ENCODE measurements at regions not wholly inside any gene's neighbourhood (a gene's known extent, or its start where the extent isn't known, plus 50 kb on each side); places are given as distances from the start of the nearest gene placed in this dataset.

DNA sequence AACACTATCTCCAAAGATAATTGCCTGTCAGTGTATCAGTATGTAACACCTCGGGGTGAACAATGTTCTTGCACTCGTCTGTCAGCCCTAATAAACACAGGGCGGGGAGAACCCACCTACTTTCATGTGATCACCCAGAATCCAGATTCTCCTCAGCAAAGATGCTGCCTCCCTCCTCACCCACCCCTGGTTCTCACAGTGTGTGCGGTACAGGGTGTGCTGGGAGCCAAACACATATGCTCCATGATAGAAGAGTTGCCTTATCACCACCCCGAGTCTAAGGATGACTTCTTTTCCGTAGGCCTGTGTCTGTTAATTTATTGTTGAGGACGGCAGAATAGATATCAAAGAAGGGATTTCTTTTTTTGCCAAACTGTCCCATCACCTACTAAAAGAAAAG is 206.1 kb downstream of the TLE3 start:
- no peak overlapping the region for H3K4me3 ChIP-seq
- H3K27me3 ChIP-seq: no peaks in the 10 kb centered on the region
- H3K27ac ChIP-seq: no peak overlapping the region
- intact Hi-C loops (cut with DNase I): no loop called here
- no peaks in the 10 kb centered on the region for H3K4me1 ChIP-seq
- no peaks in the 10 kb centered on the region for H3K36me3 ChIP-seq
- no peak for TF ChIP-seq POLR2A (IDR thresholded peaks at IDR 0.05)
- no peak for TF ChIP-seq POLR2AphosphoS5 (IDR thresholded peaks at IDR 0.05; ENCODE audit: insufficient read depth in 1 of 2, low read depth in 1 of 2)
- TF ChIP-seq, protein P1, sequence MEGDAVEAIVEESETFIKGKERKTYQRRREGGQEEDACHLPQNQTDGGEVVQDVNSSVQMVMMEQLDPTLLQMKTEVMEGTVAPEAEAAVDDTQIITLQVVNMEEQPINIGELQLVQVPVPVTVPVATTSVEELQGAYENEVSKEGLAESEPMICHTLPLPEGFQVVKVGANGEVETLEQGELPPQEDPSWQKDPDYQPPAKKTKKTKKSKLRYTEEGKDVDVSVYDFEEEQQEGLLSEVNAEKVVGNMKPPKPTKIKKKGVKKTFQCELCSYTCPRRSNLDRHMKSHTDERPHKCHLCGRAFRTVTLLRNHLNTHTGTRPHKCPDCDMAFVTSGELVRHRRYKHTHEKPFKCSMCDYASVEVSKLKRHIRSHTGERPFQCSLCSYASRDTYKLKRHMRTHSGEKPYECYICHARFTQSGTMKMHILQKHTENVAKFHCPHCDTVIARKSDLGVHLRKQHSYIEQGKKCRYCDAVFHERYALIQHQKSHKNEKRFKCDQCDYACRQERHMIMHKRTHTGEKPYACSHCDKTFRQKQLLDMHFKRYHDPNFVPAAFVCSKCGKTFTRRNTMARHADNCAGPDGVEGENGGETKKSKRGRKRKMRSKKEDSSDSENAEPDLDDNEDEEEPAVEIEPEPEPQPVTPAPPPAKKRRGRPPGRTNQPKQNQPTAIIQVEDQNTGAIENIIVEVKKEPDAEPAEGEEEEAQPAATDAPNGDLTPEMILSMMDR (IDR thresholded peaks at IDR 0.05): no peak
- no peaks in the 10 kb centered on the region for H3K9me3 ChIP-seq
- no peak for DNase-seq (ENCODE audit: extremely low spot score in 2 of 2)

DNA sequence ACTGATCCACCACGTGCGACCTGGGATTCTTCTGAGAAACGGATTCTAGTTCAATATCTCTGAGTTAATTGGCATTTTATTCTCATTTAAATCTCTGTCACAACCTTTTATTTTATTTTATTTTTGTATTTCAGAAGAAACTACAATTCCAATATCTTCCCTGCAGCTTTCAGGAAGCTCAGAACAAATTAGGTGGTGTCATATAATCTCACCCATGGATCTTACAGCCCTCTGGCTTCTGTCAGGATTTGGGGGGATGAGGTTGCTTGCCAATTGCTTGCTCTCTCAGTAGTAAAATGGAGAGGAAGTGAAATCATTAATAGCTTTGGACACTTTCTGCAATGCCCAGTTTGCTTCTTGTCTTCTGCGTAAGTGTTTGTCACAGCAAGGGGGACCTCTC is 205.4 kb downstream of the TLE3 start:
- Histone ChIP-seq H3K27ac (no peak overlapping the region), H3K36me3 (no peaks in the 10 kb centered on the region), H3K27me3 (no peaks in the 10 kb centered on the region)

DNA sequence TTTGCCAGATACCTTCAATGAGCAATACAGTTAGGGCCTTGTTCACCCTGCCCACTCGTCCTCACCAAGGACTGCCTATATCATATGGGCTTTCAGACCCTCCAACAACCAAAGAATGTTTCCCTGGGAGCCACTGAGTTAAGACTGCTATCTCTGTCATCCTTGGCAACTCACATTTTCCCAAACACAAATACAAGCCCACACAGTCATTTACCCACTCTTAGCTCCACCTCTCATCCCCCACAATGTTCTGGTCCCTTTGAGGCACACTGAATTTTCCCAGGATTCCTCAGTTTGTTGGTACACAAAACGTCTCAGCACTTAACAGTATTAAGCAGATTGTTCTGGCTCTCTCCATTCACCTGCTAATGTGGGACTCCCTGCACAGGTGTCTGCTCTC is 204.6 kb downstream of the TLE3 start:
- H3K4me1 ChIP-seq: no peaks in the 10 kb centered on the region
- H3K9me3 ChIP-seq: no peaks in the 10 kb centered on the region
- H3K27ac ChIP-seq: no peak overlapping the region
- no peak overlapping the region for H3K4me3 ChIP-seq
- H3K27me3 ChIP-seq: no peaks in the 10 kb centered on the region
- no peak for TF ChIP-seq POLR2AphosphoS5 (IDR thresholded peaks at IDR 0.05; ENCODE audit: insufficient read depth in 1 of 2, low read depth in 1 of 2)
- no peak for TF ChIP-seq POLR2A (IDR thresholded peaks at IDR 0.05)
- TF ChIP-seq, protein P1 (IDR thresholded peaks at IDR 0.05): no peak
- no peak for DNase-seq (ENCODE audit: extremely low spot score in 2 of 2)
- intact Hi-C loops (cut with DNase I): no loop called here
- H3K36me3 ChIP-seq: no peaks in the 10 kb centered on the region

More for the DNA sequence above, 205.4 kb downstream of the TLE3 start:
- intact Hi-C loops (cut with DNase I): no loop called here
- no peak for TF ChIP-seq POLR2AphosphoS5 (IDR thresholded peaks at IDR 0.05; ENCODE audit: insufficient read depth in 1 of 2, low read depth in 1 of 2)
- TF ChIP-seq, protein P1 (IDR thresholded peaks at IDR 0.05): no peak
- no peak for TF ChIP-seq POLR2A (IDR thresholded peaks at IDR 0.05)
- no peaks in the 10 kb centered on the region for H3K4me1 ChIP-seq
- H3K4me3 ChIP-seq: no peak overlapping the region
- no peaks in the 10 kb centered on the region for H3K9me3 ChIP-seq
- no peak for DNase-seq (ENCODE audit: extremely low spot score in 2 of 2)

DNA sequence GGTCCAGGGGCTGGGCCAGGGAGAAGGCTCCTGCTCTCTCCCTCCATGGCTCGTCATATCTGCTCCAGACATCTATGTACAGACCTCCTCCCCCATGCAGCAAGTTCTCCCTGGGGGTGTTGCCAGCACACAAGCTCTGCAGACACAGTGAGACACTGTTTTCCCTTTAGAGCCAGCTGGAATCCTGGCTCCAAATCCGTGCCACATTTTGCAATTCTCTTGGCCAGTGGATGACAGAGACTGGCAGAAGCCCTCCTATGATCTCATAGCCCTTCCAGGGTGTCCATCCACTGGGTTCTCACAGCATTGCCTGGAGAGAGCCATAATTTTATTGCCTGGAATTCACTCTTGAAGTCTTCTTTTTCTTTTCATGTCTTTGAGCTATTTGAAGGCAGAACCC is 203.9 kb downstream of the TLE3 start:
- no peaks in the 10 kb centered on the region for H3K27me3 ChIP-seq
- intact Hi-C loops (cut with DNase I): no loop called here
- DNase-seq (ENCODE audit: extremely low spot score in 2 of 2): no peak
- no peak overlapping the region for H3K4me3 ChIP-seq
- H3K36me3 ChIP-seq: no peaks in the 10 kb centered on the region
- no peak for TF ChIP-seq POLR2A (IDR thresholded peaks at IDR 0.05)
- TF ChIP-seq, protein P1 (IDR thresholded peaks at IDR 0.05): no peak
- no peak for TF ChIP-seq POLR2AphosphoS5 (IDR thresholded peaks at IDR 0.05; ENCODE audit: insufficient read depth in 1 of 2, low read depth in 1 of 2)
- H3K27ac ChIP-seq: no peak overlapping the region
- no peaks in the 10 kb centered on the region for H3K9me3 ChIP-seq
- H3K4me1 ChIP-seq: no peaks in the 10 kb centered on the region

DNA sequence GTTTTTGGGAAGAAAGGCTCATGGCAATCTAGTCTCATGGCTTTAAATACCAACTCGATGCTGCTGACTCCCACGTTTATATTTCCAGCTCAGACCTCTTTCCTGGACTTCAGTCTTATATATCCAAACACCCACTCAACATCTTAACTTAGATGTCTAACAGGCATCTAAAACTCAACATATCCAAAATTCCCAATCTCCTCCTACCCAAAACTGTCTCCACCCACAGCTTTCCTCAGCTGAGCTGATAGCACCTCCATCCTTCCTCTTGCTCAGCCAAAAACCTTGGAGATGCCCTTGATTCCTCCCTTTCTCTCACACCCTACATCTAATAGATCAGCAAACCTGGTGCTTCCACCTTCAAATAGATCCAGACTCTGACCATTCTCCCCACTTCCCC is 202.5 kb downstream of the TLE3 start:
- no peaks in the 10 kb centered on the region for H3K27me3 ChIP-seq
- TF ChIP-seq, protein P1 (IDR thresholded peaks at IDR 0.05): no peak
- TF ChIP-seq POLR2A (IDR thresholded peaks at IDR 0.05): no peak
- TF ChIP-seq POLR2AphosphoS5 (IDR thresholded peaks at IDR 0.05; ENCODE audit: insufficient read depth in 1 of 2, low read depth in 1 of 2): no peak

More for the DNA sequence above, 202.5 kb downstream of the TLE3 start:
- H3K9me3 ChIP-seq: no peaks in the 10 kb centered on the region
- no peak overlapping the region for H3K27ac ChIP-seq
- no peak for DNase-seq (ENCODE audit: extremely low spot score in 2 of 2)
- H3K4me3 ChIP-seq: no peak overlapping the region
- intact Hi-C loops (cut with DNase I): no loop called here
- H3K4me1 ChIP-seq: no peaks in the 10 kb centered on the region
- no peaks in the 10 kb centered on the region for H3K36me3 ChIP-seq

Measured in vagina (tissue), 2 donors.